Activated naive CD8-positive, alpha-beta T cell (primary cell): ENCODE measurements at regions not wholly inside any gene's neighbourhood (a gene's known extent, or its start where the extent isn't known, plus 50 kb on each side); places are given as distances from the start of the nearest gene placed in this dataset.

Source experiments
- H3K27ac Mint-ChIP-seq: one replicate; pipeline ENCODE4 v1.8.0; 2021; ENCODE audit warnings: mixed read lengths
- H3K27me3 Mint-ChIP-seq: one replicate; pipeline ENCODE4 v1.8.0; 2021; ENCODE audit warnings: mixed read lengths
- H3K36me3 Mint-ChIP-seq: one replicate; pipeline ENCODE4 v1.8.0; 2021; ENCODE audit warnings: mixed read lengths
- H3K4me1 Mint-ChIP-seq: one replicate; pipeline ENCODE4 v1.8.0; 2021; ENCODE audit warnings: low read depth, mixed read lengths
- H3K4me3 Mint-ChIP-seq: one replicate; pipeline ENCODE4 v1.8.0; 2021; ENCODE audit warnings: mild to moderate bottlenecking, mixed read lengths
- H3K9me3 Mint-ChIP-seq: one replicate; pipeline ENCODE4 v1.8.0; 2021; ENCODE audit warnings: low read depth, mixed read lengths

GRCh38 chr19:20256606-20257005 is 89.6 kb downstream of the ZNF486 start:
- Mint-ChIP-seq H3K36me3 (peaks cover 3% of the 10 kb centered on the region), H3K27me3 (peaks cover 7% of the 10 kb centered on the region), H3K27ac (no peak overlapping the region), H3K9me3 (no peaks in the 10 kb centered on the region), H3K4me3 (no peak overlapping the region), H3K4me1 (no peaks in the 10 kb centered on the region)

- Mint-ChIP-seq H3K36me3 (no peaks in the 10 kb centered on the region), H3K4me1 (no peaks in the 10 kb centered on the region), H3K4me3 (no peak overlapping the region), H3K9me3 (no peaks in the 10 kb centered on the region), H3K27me3 (no peaks in the 10 kb centered on the region), H3K27ac (no peak overlapping the region)
Measured at GRCh38 chr19:20254121-20254520, 87.1 kb downstream of the ZNF486 start.

GRCh38 chr19:20252613-20253012 is 85.6 kb downstream of the ZNF486 start:
- Mint-ChIP-seq H3K4me3 (no peak overlapping the region), H3K27ac (no peak overlapping the region), H3K36me3 (no peaks in the 10 kb centered on the region), H3K4me1 (no peaks in the 10 kb centered on the region), H3K9me3 (no peaks in the 10 kb centered on the region), H3K27me3 (no peaks in the 10 kb centered on the region)

GRCh38 chr19:20250627-20251026 is 83.6 kb downstream of the ZNF486 start:
- H3K4me1 Mint-ChIP-seq = no peaks in the 10 kb centered on the region
- no peak overlapping the region for H3K4me3 Mint-ChIP-seq
- no peak overlapping the region for H3K27ac Mint-ChIP-seq
- H3K27me3 Mint-ChIP-seq = no peaks in the 10 kb centered on the region
- no peaks in the 10 kb centered on the region for H3K9me3 Mint-ChIP-seq
- H3K36me3 Mint-ChIP-seq = no peaks in the 10 kb centered on the region

GRCh38 chr19:20250121-20250520 is 83.1 kb downstream of the ZNF486 start:
- Mint-ChIP-seq H3K27me3 (no peaks in the 10 kb centered on the region), H3K27ac (no peak overlapping the region), H3K4me3 (no peak overlapping the region), H3K9me3 (no peaks in the 10 kb centered on the region), H3K4me1 (no peaks in the 10 kb centered on the region), H3K36me3 (no peaks in the 10 kb centered on the region)
